Smooth muscle cell (in vitro differentiated cells): ENCODE measurements at regions not wholly inside any gene's neighbourhood (a gene's known extent, or its start where the extent isn't known, plus 50 kb on each side); places are given as distances from the start of the nearest gene placed in this dataset.
"Not testable (repeated sequence)": the region's sequence is repeated elsewhere in the genome, so short reads cannot be mapped to it uniquely, and the experiment has no call there.

Experiments
- DNase-seq: peaks from one replicate; lab custom pipeline; 2025; ENCODE audit not compliant: unreplicated experiment; lab: John Stamatoyannopoulos, UW
- H2AFZ ChIP-seq: fragments of 200-600 bp; sonication (generic); 2 replicates; pipeline ENCODE4 v1.6.0; 2016; ENCODE audit warnings: antibody characterized with exemption, low read depth, mild to moderate bottlenecking
- H3F3A ChIP-seq: fragments of 200-600 bp; sonication (generic); 2 replicates; pipeline ENCODE4 v1.6.0; 2017; ENCODE audit warnings: antibody characterized with exemption, low read depth
- H3K27ac ChIP-seq: fragments of 200-600 bp; sonication (generic); 2 replicates; pipeline ENCODE4 v1.5.1; 2016; ENCODE audit warnings: low read depth, mild to moderate bottlenecking
- H3K27me3 ChIP-seq: fragments of 200-600 bp; sonication (generic); 2 replicates; pipeline ENCODE4 v1.6.1; 2016; ENCODE audit warnings: low read depth, mild to moderate bottlenecking
- H3K36me3 ChIP-seq: fragments of 200-600 bp; sonication (generic); 2 replicates; pipeline ENCODE4 v1.5.1; 2016; ENCODE audit warnings: low read depth
- H3K4me1 ChIP-seq: fragments of 200-600 bp; sonication (generic); 2 replicates; pipeline ENCODE4 v1.5.1; 2016; ENCODE audit warnings: low read depth
- H3K4me2 ChIP-seq: fragments of 200-600 bp; sonication (generic); 2 replicates; pipeline ENCODE4 v1.6.0; 2016; ENCODE audit warnings: mild to moderate bottlenecking
- H3K4me3 ChIP-seq: fragments of 200-600 bp; sonication (generic); 2 replicates; pipeline ENCODE4 v1.5.1; 2016; ENCODE audit warnings: mild to moderate bottlenecking
- H3K79me2 ChIP-seq: fragments of 200-600 bp; sonication (generic); 2 replicates; pipeline ENCODE4 v1.6.0; 2016; ENCODE audit warnings: low read depth, mild to moderate bottlenecking
- H3K9ac ChIP-seq: fragments of 200-600 bp; sonication (generic); 2 replicates; pipeline ENCODE4 v1.6.0; 2016; ENCODE audit warnings: low read depth
- H3K9me3 ChIP-seq: fragments of 200-600 bp; sonication (generic); replicated peaks from 2 replicates; pipeline ENCODE4 v1.5.1; 2016; ENCODE audit warnings: low read depth
- H4K20me1 ChIP-seq: fragments of 200-600 bp; sonication (generic); 2 replicates; pipeline ENCODE4 v1.6.0; 2016; ENCODE audit warnings: low read depth
- CTCF ChIP-seq: fragments of 200-600 bp; sonication (generic); IDR thresholded peaks from 2 replicates; pipeline ENCODE4 v1.5.1; 2017; ENCODE audit warnings: borderline replicate concordance, mild to moderate bottlenecking, antibody characterized with exemption; ENCODE audit not compliant: insufficient read depth, poor library complexity, severe bottlenecking
- WGBS: methylation state at CpG from one replicate; pipeline ENCODE4 v1.1.7; 2016; ENCODE audit warnings: low lambda C conversion rate; 5-methylcytosine and 5-hydroxymethylcytosine counted together

GRCh38 chr5:136738829-136739228 is 373.5 kb upstream of the TRPC7 start:
- H2AFZ ChIP-seq = no peak overlapping the region
- H3K36me3 ChIP-seq = no peaks in the 10 kb centered on the region
- H4K20me1 ChIP-seq = no peaks in the 10 kb centered on the region
- no peak for DNase-seq
- peaks cover 9% of the 10 kb centered on the region for H3K9me3 ChIP-seq
- no peak overlapping the region for H3K4me3 ChIP-seq
- H3K27ac ChIP-seq = no peak overlapping the region
- no peak overlapping the region for H3K9ac ChIP-seq
- peaks cover 4% of the 10 kb centered on the region for H3K4me1 ChIP-seq
- 81% methylated on average over 2 of the region's 2 CpGs for WGBS
- H3F3A ChIP-seq = no peaks in the 10 kb centered on the region
- no peaks in the 10 kb centered on the region for H3K79me2 ChIP-seq
- TF ChIP-seq CTCF = no peak
- no peak overlapping the region for H3K4me2 ChIP-seq
- H3K27me3 ChIP-seq = no peaks in the 10 kb centered on the region

GRCh38 chr5:136736021-136736420 is 370.7 kb upstream of the TRPC7 start:
- no peak for DNase-seq
- Histone ChIP-seq H2AFZ (peak overlapping the region; percentile 62), H3K9ac (no peak overlapping the region), H3K79me2 (no peaks in the 10 kb centered on the region), H3K4me1 (peaks cover 4% of the 10 kb centered on the region), H3K4me2 (peak overlapping the region; percentile 66), H3K27ac (peak overlapping the region; percentile 9), H3K27me3 (no peaks in the 10 kb centered on the region), H4K20me1 (no peaks in the 10 kb centered on the region), H3F3A (peaks cover 5% of the 10 kb centered on the region), H3K4me3 (no peak overlapping the region), H3K9me3 (no peaks in the 10 kb centered on the region), H3K36me3 (no peaks in the 10 kb centered on the region)
- no peak for TF ChIP-seq CTCF
- 35% methylated on average over 6 of the region's 6 CpGs for WGBS

GRCh38 chr5:136735611-136736010 is 370.3 kb upstream of the TRPC7 start:
- H3K4me1 ChIP-seq, H3K79me2 ChIP-seq, H3K4me3 ChIP-seq, H3F3A ChIP-seq, DNase-seq, H3K27me3 ChIP-seq, H4K20me1 ChIP-seq, H3K9me3 ChIP-seq, H3K9ac ChIP-seq, H3K36me3 ChIP-seq: not testable (repeated sequence)
- WGBS = 11% methylated on average over 4 of the region's 4 CpGs
- H3K4me2 ChIP-seq = peak overlapping the region; percentile 66
- peak overlapping the region; percentile 9 for H3K27ac ChIP-seq
- H2AFZ ChIP-seq = peak overlapping the region; percentile 62

- Histone ChIP-seq H3K27ac (peak overlapping the region; percentile 9), H3K9me3 (no peaks in the 10 kb centered on the region), H3F3A (peaks cover 11% of the 10 kb centered on the region), H2AFZ (no peak overlapping the region), H3K79me2 (no peaks in the 10 kb centered on the region), H3K4me1 (peaks cover 4% of the 10 kb centered on the region), H3K27me3 (no peaks in the 10 kb centered on the region), H3K36me3 (no peaks in the 10 kb centered on the region), H3K4me3 (no peak overlapping the region), H4K20me1 (no peaks in the 10 kb centered on the region), H3K4me2 (no peak overlapping the region), H3K9ac (no peak overlapping the region)
- no peak for DNase-seq
- WGBS = 74% methylated on average over 1 of the region's 1 CpG
- TF ChIP-seq CTCF = no peak
Measured at GRCh38 chr5:136734628-136735027, 369.3 kb upstream of the TRPC7 start.
